ENCODE measurements at regions not wholly inside any gene's neighbourhood (a gene's known extent, or its start where the extent isn't known, plus 50 kb on each side); places are given as distances from the start of the nearest gene placed in this dataset.

DNA sequence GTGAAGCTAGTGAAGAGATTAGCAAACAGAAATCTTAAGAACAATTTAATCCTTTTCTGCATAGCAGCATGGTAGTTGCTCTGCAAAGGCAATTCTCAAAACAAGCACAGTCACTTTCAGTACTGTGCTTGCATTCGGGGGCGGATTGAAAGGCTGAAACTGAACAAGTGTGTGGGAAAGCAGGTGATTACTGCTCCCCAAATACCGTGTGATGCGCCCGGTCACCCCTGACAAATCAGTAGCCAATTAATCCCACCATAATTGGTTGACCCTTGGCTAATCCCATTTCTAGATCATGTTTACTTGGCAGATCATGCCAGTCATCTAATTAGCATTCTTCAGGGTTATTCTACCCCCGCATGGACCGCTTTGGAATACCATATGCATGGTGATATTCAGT lies 76.5 kb upstream of the ADRB1 start:
- no peak for DNase-seq

DNA sequence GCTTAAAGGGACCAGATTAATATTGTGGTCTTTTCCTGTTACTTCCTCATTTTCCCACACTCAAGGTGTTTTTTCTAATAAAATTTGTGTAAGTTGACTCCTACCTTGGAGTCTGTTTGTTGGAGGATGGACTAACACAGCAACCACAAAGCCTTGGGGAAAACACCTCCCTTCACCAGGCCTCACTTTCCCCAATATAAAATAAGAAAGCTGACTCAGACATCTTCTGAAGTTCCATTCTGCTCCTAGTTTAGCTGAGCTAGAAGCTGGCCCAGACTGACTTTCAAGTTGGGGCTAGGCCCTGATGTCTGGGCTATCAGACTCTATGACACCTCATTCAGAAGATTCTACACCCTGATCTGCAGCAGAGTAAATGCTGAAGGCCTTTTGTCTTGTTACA lies 73.0 kb upstream of the ADRB1 start:
- DNase-seq, result no peak

GRCh38 chr10:113971349-113971973 lies 72.2 kb upstream of the ADRB1 start:
- no peak for DNase-seq

GRCh38 chr10:113977174-113977573 lies 66.5 kb upstream of the ADRB1 start:
- DNase-seq, result no peak

DNA sequence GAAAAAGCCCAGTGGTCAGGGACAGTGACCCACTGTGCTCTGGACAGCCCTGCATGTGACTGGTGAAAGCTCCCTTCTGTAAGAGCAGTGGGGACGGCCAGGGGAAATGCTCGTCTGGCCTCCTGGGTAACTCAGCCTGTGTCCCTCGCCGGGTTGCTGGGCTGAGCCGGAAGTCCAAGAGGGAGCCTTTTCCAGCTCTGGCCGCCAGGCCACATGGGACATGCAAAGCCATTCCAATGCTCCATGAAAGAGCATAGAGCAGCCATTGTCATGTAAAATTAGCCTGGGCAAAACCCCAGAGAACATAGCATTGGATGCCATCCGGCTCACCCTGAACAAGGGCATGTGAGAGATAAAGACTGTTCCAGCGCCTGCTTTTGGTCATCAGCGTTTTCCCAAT lies 64.9 kb upstream of the ADRB1 start:
- DNase-seq, result peak; percentile 24

- DNase-seq, result peak; percentile 21
These were observed 64.3 kb upstream of the ADRB1 start for GRCh38 chr10:113979409-113979808.

- DNase-seq, result peak; percentile 47
These were observed 63.1 kb upstream of the ADRB1 start for GRCh38 chr10:113980408-113981087.

DNA sequence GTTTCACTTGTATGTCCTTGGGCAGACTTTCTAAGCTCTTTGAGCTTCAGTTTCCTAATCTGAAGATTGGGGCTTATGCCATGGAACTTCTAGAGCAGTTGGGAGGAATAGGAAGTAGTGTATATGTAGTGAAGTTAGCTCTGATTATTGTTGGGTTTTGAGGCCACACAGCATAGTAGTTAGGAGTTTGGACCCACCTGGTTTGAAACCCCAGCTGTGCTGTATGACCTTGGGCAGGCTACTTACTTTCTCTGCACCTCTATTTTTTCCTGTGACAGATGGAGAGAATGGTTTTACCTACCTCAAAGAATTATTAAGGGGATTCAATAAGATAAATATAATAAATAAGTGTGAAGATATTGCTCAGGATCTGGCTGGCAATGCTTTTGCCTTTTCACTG lies 61.4 kb upstream of the ADRB1 start:
- DNase-seq, result no peak

- DNase-seq, result peak; percentile 83
These were observed 60.9 kb upstream of the ADRB1 start for GRCh38 chr10:113982769-113983168.

GRCh38 chr10:113983552-113983951 lies 60.1 kb upstream of the ADRB1 start:
- peak; percentile 31 for DNase-seq

DNA sequence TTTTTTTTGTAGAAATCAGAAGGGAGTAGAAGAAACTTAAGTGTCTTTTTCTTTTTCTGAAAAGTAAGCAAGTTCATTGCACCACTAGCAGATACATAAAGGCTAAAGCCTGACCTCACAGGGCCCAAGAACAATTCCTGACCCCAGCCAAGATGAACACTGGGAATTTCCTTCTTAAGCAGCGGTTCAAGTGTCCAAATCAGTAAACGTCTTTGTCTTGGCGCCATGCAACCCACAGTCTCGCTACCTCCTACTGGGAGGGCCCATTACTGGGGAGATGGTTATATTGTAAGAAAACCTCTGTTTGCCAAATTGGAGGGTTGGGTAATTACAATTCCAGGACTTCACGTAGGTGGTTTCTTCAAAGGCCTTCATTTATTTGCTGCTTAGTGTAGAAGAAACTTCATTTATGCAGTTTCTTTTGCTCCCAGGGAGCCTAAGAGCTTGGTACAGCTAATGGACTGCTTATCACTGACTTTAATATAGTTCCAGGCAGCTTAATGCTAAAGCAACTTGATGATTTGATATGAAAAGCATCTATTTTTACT lies 58.3 kb upstream of the ADRB1 start:
- no peak for DNase-seq

- DNase-seq, result no peak
These were observed 57.4 kb upstream of the ADRB1 start for GRCh38 chr10:113986316-113986715.

DNA sequence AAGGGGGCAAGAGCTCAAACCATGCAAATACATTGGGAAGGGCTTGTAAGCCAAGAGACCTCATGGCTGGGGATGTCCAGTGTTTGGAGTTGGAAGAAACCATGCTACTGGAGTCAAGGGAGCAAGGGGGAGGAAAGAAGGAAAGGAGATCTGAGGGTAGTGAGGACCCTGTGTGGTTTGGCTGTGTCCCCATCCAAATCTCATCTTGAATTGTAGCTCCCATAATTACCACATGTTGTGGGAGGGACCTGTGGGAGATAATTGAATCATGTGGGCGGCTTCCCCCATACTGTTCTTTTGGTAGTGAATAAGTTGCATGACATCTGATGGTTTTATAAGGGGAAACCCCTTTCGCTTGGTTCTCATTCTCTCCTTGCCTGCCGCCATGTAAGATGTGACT lies 56.5 kb upstream of the ADRB1 start:
- no peak for DNase-seq

DNA sequence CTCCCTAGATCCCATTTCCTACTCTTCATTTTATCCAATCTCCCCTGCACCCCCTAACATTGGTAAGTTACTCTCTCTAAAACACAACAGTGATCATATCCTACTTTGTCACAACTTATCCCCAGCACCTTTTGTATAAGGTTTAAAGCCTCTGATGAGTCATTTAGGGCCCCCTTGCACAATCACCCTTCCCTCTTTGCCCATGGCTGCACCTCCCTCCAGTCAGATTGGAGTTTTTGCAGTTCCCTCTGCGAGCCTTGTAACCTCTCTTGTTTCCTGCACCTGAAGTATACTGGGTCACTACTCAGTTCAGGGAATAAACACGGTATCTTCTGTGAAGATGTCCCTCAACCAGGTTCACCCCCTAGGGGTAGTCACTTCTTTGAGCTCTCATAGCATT lies 55.9 kb upstream of the ADRB1 start:
- DNase-seq, result no peak

DNA sequence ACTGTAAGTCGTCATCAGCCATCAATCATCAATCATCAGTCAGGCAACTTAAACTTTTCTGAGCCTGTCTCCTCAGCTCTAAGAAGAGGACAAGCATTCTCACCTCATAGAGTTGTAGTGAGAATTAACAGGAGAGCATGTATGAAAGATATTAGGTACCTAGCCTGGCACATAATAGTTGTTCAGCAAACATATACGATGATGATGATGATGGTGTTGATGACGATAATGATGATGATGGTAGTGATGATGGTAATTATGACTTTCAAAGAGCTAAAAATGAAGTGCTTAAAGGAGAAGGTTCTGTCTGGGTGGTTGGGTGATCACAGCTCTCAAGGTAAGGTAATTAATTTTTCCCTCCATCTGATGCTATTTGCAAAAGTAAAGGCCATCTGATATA lies 55.1 kb upstream of the ADRB1 start:
- no peak for DNase-seq

- peak; percentile 49 for DNase-seq
These were observed 52.4 kb upstream of the ADRB1 start for GRCh38 chr10:113991091-113991860.

GRCh38 chr10:113992471-113993011 lies 51.1 kb upstream of the ADRB1 start:
- no peak for DNase-seq

DNA sequence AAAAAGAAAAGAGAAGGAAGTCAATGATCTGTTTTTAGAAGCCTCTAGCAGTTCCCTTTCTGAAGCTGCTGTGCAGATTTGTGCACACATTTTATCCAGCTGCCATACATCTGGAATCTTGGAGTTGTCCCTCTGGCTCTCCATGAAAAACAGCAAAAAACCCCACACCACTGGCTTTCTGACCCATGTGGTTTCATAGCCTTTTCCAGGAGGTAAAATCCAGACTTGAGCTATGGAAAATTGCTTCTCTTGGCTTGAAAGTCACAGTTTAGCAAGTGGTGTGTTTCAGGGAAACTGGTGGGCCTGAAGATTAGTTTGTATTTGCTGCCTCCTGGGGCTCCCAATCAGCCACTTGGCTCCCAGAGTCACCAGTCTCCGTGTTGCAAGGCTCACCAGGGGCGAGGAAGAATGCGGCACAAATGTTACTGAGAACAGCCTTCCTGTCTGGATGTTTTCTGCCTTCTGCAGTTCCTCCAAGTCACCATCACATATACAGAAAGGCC lies 50.1 kb upstream of the ADRB1 start:
- no peak for DNase-seq
